ENCODE measurements at regions not wholly inside any gene's neighbourhood (a gene's known extent, or its start where the extent isn't known, plus 50 kb on each side); places are given as distances from the start of the nearest gene placed in this dataset.
A peak's percentile ranks its signal among the peaks of the same experiment; 100 is the strongest.

- no peak for TF ChIP-seq POLR2AphosphoS5 (IDR thresholded peaks at IDR 0.05; ENCODE audit: low read depth)
- TF ChIP-seq REST (IDR thresholded peaks at IDR 0.05; ENCODE audit: insufficient replicate concordance, low read depth), result no peak
- no peak for TF ChIP-seq SPI1 (IDR thresholded peaks at IDR 0.05; ENCODE audit: borderline replicate concordance, low read depth)
- TF ChIP-seq CTCF (IDR thresholded peaks at IDR 0.05; ENCODE audit: insufficient read depth, low read length), result no peak
- no peak for TF ChIP-seq GABPA (IDR thresholded peaks at IDR 0.05; ENCODE audit: low read depth)
- H3K27ac ChIP-seq (replicated peaks), result no peak overlapping the region
- no peak overlapping the region for H3K4me3 ChIP-seq (replicated peaks; ENCODE audit: insufficient read depth, low read length)
- H3K27me3 ChIP-seq (ENCODE audit: insufficient read depth, poor library complexity, severe bottlenecking), result no peaks in the 10 kb centered on the region
- DNase-seq (ENCODE audit: low read depth in 1 of 2, low spot score in 1 of 2), result no peak
Observed at GRCh38 chr5:174576042-174576441, 148.3 kb upstream of the MSX2 start.

DNA sequence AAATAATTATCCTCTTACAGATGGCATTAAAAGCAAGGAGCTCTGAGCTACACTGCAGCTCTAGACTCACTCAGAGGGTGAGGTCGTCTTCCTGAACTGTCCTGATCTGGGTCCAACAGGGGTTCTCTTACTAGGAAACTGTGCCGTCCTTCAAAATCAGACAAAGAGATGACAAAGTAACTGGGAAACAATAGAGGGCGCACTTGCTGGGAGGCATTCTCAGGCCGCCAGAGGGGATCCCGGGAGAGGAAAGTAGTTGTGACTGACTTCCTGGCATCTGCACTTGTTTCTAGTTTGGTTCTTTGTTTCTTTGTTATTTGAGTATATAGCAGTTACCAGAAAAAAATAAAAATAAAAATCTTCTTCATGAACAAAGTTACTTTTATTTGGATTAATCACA, 142.9 kb upstream of the MSX2 start:
- no peak overlapping the region for H3K4me3 ChIP-seq (replicated peaks; ENCODE audit: insufficient read depth, low read length)
- peak in 1 of 2 experiments; percentile 5 for DNase-seq (ENCODE audit: low read depth in 1 of 2, low spot score in 1 of 2)
- no peak overlapping the region for H3K27ac ChIP-seq (replicated peaks)
- TF ChIP-seq SPI1 (IDR thresholded peaks at IDR 0.05; ENCODE audit: borderline replicate concordance, low read depth) (no peak), GABPA (IDR thresholded peaks at IDR 0.05; ENCODE audit: low read depth) (no peak), POLR2AphosphoS5 (IDR thresholded peaks at IDR 0.05; ENCODE audit: low read depth) (no peak), REST (IDR thresholded peaks at IDR 0.05; ENCODE audit: insufficient replicate concordance, low read depth) (no peak), CTCF (IDR thresholded peaks at IDR 0.05; ENCODE audit: insufficient read depth, low read length) (no peak)
- no peaks in the 10 kb centered on the region for H3K27me3 ChIP-seq (ENCODE audit: insufficient read depth, poor library complexity, severe bottlenecking)

DNA sequence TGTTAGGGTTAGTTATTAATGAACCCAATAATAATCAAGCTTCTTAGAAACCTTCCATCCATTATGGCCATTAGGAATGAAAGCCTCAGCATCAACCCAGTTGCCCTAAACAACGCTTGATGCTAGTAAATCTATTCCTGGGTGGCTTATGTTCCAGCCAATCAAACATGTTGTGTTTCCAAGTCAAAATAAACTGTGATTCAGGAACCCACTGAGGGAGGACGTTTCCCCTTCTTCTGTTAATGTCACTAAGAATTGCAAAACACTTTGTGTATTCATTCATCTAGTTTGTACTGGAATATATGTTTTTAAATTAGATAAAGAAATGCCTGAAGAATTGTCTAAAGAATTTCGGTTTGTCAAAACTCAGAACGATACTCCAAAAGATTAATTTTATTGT, 142.5 kb upstream of the MSX2 start:
- DNase-seq (ENCODE audit: low read depth in 1 of 2, low spot score in 1 of 2), result no peak
- TF ChIP-seq REST (IDR thresholded peaks at IDR 0.05; ENCODE audit: insufficient replicate concordance, low read depth) (no peak), GABPA (IDR thresholded peaks at IDR 0.05; ENCODE audit: low read depth) (no peak), SPI1 (IDR thresholded peaks at IDR 0.05; ENCODE audit: borderline replicate concordance, low read depth) (no peak), CTCF (IDR thresholded peaks at IDR 0.05; ENCODE audit: insufficient read depth, low read length) (no peak), POLR2AphosphoS5 (IDR thresholded peaks at IDR 0.05; ENCODE audit: low read depth) (no peak)
- Histone ChIP-seq H3K27ac (replicated peaks) (no peak overlapping the region), H3K4me3 (replicated peaks; ENCODE audit: insufficient read depth, low read length) (no peak overlapping the region), H3K27me3 (ENCODE audit: insufficient read depth, poor library complexity, severe bottlenecking) (no peaks in the 10 kb centered on the region)
